ENCODE measurements at regions not wholly inside any gene's neighbourhood (a gene's known extent, or its start where the extent isn't known, plus 50 kb on each side); places are given as distances from the start of the nearest gene placed in this dataset.

DNA sequence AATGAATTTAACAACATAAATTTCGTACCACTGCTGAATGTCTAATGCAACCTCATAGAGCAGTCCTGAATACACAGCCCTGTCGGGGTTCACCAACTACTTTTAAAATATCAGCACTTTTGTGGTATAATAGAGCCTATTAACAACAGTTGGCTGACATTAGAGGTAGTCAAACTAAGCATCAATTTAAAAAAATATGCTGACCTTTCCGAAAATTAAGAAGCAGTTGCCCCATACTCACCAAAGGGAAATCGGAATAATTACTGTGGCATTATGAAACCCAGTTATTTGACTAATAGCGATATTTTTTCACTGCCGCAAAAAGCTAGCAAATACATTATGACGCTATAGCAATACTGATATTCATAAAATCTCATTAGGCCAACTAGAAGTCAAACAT lies 273.5 kb upstream of the PPARGC1A start:
- no peak for FAIRE-seq
- Histone ChIP-seq H3K36me3 (ENCODE audit: control insufficient read depth in 2 of 2, extremely low read depth in 1 of 2, insufficient read depth in 2 of 2, low read length in 2 of 2) (no peaks in the 10 kb centered on the region), H3K9me1 (replicated peaks; ENCODE audit: control insufficient read depth, extremely low read depth, insufficient read depth, low read length) (no peaks in the 10 kb centered on the region), H3K27ac (ENCODE audit: insufficient read depth, low read depth, low read length) (no peak overlapping the region), H4K20me1 (replicated peaks; ENCODE audit: control insufficient read depth, extremely low read depth, insufficient read depth, low read length) (no peaks in the 10 kb centered on the region), H3K4me2 (ENCODE audit: insufficient read depth, low read length) (no peak overlapping the region), H3K9ac (replicated peaks; ENCODE audit: extremely low read depth, insufficient read depth, low read length) (no peak overlapping the region), H3K27me3 (ENCODE audit: control insufficient read depth in 2 of 2, insufficient read depth in 2 of 2, low read length in 2 of 2) (no peaks in the 10 kb centered on the region), H3K79me2 (ENCODE audit: control insufficient read depth, insufficient read depth, low read length) (no peaks in the 10 kb centered on the region), H3K4me3 (replicated peaks in 1 of 3; ENCODE audit: insufficient read depth in 1 of 3, low read depth in 1 of 3, low read length in 3 of 3) (no peak overlapping the region), H2AFZ (ENCODE audit: low read depth, low read length) (no peak overlapping the region), H3K9me3 (replicated peaks; ENCODE audit: control insufficient read depth, insufficient read depth, low read length) (peaks cover 4% of the 10 kb centered on the region), H3K4me1 (ENCODE audit: control insufficient read depth, extremely low read depth, insufficient read depth, low read length) (no peaks in the 10 kb centered on the region)
- ChIA-PET POLR2A (no interaction called here), CTCF (no interaction called here)
- dilution Hi-C loops (cut with MboI; ENCODE audit: extremely low pct_ligation_motif_present, low sequenced_read_pairs): no loop called here
- DNase-seq (ENCODE audit: low read depth, low spot score): no peak
- no TSS peak for BruUV-seq (replicated peaks)
- intact Hi-C loops (cut with micrococcal nuclease): no loop called here
- TF ChIP-seq POLR2AphosphoS5 (IDR thresholded peaks at IDR 0.05; ENCODE audit: insufficient read depth, low read depth, low read length) (no peak), JUN (IDR thresholded peaks at IDR 0.05; ENCODE audit: borderline replicate concordance, insufficient read depth, insufficient read length, low read depth) (no peak), CTCF (IDR thresholded peaks at IDR 0.05; ENCODE audit: extremely low read depth in 1 of 2, insufficient read depth in 1 of 2, low read depth in 1 of 2, low read length in 2 of 2) (no peak), EZH2 (IDR thresholded peaks at IDR 0.05; ENCODE audit: borderline replicate concordance, low read depth, low read length, severe bottlenecking) (no peak), GATA2 (IDR thresholded peaks at IDR 0.05; ENCODE audit: insufficient read depth, insufficient read length, low read depth, low read length) (no peak), FOS (IDR thresholded peaks at IDR 0.05; ENCODE audit: borderline replicate concordance, insufficient read depth, low read length) (no peak), POLR2A (IDR thresholded peaks at IDR 0.05; ENCODE audit: low read depth, low read length) (no peak), MYC (IDR thresholded peaks at IDR 0.05; ENCODE audit: low read depth, low read length) (no peak)
- TF ChIP-seq, protein P1, sequence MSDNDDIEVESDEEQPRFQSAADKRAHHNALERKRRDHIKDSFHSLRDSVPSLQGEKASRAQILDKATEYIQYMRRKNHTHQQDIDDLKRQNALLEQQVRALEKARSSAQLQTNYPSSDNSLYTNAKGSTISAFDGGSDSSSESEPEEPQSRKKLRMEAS (IDR thresholded peaks at IDR 0.05; ENCODE audit: insufficient read depth, insufficient read length): no peak

All from endothelial cell of umbilical vein (primary cell).